ENCODE measurements at regions not wholly inside any gene's neighbourhood (a gene's known extent, or its start where the extent isn't known, plus 50 kb on each side); places are given as distances from the start of the nearest gene placed in this dataset.

DNA sequence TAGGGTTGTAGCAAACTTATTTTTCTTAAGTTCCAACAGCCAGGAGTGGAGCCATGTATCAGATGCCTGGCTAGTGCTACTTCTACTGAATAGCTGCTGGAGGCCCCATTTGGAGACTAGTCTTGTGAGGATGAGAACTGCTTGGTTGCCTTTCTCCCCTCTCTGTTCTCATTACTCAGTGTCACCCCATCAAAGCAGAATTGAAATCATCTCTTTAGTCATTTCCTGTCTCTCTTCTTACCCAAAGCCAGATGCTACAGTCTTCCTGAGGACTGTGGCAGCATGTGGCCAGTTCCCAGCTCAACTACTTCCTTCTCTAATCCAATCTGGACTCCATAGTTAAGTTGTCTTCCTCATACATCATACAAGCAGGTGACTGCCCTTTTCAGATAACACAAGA lies 197.5 kb downstream of the BRINP2 start:
- intact Hi-C loops (cut with DNase I, micrococcal nuclease), result no loop called here
- DNase-seq, result no peak
- Histone ChIP-seq H3K9me3 (no peaks in the 10 kb centered on the region), H3K4me3 (no peak overlapping the region), H3K36me3 (ENCODE audit: low read depth) (no peaks in the 10 kb centered on the region), H3K4me1 (ENCODE audit: low read depth) (no peaks in the 10 kb centered on the region)
- ATAC-seq, result no peak
- TF ChIP-seq, protein P1, sequence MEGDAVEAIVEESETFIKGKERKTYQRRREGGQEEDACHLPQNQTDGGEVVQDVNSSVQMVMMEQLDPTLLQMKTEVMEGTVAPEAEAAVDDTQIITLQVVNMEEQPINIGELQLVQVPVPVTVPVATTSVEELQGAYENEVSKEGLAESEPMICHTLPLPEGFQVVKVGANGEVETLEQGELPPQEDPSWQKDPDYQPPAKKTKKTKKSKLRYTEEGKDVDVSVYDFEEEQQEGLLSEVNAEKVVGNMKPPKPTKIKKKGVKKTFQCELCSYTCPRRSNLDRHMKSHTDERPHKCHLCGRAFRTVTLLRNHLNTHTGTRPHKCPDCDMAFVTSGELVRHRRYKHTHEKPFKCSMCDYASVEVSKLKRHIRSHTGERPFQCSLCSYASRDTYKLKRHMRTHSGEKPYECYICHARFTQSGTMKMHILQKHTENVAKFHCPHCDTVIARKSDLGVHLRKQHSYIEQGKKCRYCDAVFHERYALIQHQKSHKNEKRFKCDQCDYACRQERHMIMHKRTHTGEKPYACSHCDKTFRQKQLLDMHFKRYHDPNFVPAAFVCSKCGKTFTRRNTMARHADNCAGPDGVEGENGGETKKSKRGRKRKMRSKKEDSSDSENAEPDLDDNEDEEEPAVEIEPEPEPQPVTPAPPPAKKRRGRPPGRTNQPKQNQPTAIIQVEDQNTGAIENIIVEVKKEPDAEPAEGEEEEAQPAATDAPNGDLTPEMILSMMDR (IDR thresholded peaks at IDR 0.05), result no peak

DNA sequence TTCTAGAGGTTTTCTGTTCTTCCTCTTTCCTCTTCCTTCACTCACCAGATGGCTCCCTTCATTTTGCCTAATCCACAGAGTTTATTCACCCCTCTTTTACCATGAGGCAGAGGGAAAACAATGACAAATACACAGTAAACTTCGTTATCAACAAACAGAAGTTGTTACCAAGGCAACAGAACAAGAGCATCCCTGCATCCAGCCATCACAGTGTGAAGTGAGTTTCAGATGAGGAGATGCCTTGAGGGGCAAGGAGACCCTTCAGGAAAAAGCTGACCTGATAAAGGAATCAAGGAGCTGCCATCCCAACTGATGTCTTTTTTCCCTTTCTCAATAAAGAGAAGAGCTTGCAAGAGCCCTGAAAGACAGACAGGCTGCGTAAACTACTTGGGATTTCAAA lies 195.3 kb downstream of the BRINP2 start:
- H3K36me3 ChIP-seq (ENCODE audit: low read depth), result no peaks in the 10 kb centered on the region
- H3K9me3 ChIP-seq, result no peaks in the 10 kb centered on the region
- H3K4me1 ChIP-seq (ENCODE audit: low read depth), result no peaks in the 10 kb centered on the region
- no peak overlapping the region for H3K4me3 ChIP-seq
- no peak for DNase-seq
- no peak for ATAC-seq
- TF ChIP-seq, protein P1 (IDR thresholded peaks at IDR 0.05), result no peak
- intact Hi-C loops (cut with DNase I, micrococcal nuclease), result no loop called here

DNA sequence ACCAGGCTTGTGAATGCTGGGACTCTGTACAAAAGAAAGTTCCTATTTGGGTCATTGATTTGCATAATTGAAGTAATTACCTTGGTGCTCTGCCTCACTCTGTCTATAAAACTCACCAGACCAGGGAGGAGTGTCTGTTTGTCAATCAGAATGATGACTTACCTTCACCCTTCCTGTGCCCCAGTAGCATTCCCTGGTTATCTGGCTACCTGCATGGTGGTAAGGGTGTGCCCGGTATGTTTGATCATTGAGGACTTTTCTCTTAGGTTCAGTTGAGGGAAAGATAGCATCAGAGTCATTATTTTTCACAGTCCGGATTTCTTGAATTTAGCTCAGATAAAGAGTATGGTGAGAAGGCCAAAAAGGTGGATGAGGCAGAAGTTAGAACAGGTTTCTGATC lies 190.0 kb downstream of the BRINP2 start:
- DNase-seq (no peak), ATAC-seq (peak; percentile 74)
- Histone ChIP-seq H3K4me3 (no peak overlapping the region), H3K4me1 (ENCODE audit: low read depth) (no peaks in the 10 kb centered on the region), H3K36me3 (ENCODE audit: low read depth) (no peaks in the 10 kb centered on the region), H3K9me3 (no peaks in the 10 kb centered on the region)
- TF ChIP-seq, protein P1 (IDR thresholded peaks at IDR 0.05), result no peak
- intact Hi-C loops (cut with DNase I, micrococcal nuclease), result no loop called here

DNA sequence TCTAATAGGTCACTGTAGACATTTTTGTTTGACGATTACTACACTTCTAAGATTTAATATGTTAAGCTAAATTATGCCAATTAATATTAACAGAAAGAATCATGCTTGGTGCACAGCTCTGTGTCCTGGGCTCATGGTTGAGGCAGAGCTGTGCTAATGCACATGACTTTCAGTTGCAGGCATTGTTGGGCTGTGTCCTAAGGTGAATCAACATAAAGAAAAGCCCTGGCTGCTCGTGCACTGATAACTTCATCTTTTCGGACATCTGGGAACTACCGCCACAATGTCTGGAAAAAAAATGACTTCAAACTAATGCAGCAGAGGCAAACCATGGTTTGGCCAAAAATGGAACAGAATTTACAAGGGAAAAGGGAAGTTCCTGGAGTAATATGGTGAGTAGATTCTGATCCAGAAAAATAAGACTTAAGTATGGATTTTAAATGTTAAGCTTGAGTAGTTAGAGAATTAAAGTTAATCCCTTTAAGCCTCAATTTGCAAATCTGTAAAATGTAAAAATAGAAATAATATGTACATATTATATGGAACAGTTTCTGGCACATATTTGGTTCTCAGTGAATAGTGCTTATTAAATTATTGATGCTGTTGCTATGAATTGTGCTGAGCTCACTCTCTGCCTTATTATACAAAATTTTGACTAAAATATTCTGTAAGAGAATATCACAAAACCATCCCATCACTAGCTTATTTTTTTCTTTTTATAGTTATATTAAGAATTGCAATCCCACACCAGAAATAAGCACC lies 186.1 kb downstream of the BRINP2 start:
- Histone ChIP-seq H3K36me3 (ENCODE audit: low read depth) (no peaks in the 10 kb centered on the region), H3K9me3 (no peaks in the 10 kb centered on the region), H3K4me1 (ENCODE audit: low read depth) (peaks cover 5% of the 10 kb centered on the region), H3K4me3 (no peak overlapping the region)
- TF ChIP-seq, protein P1 (IDR thresholded peaks at IDR 0.05), result no peak
- no peak for DNase-seq
- ATAC-seq, result no peak
- intact Hi-C loops (cut with DNase I, micrococcal nuclease), result no loop called here

DNA sequence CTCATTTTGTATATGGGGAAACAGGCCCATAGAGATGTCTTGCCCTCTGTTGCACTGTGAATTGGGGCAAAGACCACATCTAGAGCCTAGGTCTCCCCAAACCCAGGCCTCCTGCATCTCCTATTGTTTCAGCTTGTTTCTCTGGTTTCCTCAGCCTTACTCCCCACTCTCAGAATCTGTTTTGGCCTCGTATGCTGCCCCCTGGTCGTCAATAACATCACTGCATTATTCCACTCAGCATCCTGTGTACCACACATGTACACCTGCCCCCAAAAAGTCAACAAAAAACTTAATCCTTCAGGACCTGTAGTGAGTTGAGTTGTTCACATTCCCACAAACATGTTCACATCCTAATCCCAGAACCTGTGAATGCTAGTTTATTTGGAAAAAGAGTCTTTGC lies 184.8 kb downstream of the BRINP2 start:
- TF ChIP-seq, protein P1 (IDR thresholded peaks at IDR 0.05), result no peak
- no peaks in the 10 kb centered on the region for H3K9me3 ChIP-seq
- peak in 1 of 3 donors; percentile 49 for DNase-seq
- intact Hi-C loops (cut with DNase I, micrococcal nuclease), result no loop called here
- no peak overlapping the region for H3K4me3 ChIP-seq
- ATAC-seq, result peak; percentile 47
- H3K4me1 ChIP-seq (ENCODE audit: low read depth), result peaks cover 17% of the 10 kb centered on the region
- no peaks in the 10 kb centered on the region for H3K36me3 ChIP-seq (ENCODE audit: low read depth)
